ENCODE measurements at regions not wholly inside any gene's neighbourhood (a gene's known extent, or its start where the extent isn't known, plus 50 kb on each side); places are given as distances from the start of the nearest gene placed in this dataset.

DNA sequence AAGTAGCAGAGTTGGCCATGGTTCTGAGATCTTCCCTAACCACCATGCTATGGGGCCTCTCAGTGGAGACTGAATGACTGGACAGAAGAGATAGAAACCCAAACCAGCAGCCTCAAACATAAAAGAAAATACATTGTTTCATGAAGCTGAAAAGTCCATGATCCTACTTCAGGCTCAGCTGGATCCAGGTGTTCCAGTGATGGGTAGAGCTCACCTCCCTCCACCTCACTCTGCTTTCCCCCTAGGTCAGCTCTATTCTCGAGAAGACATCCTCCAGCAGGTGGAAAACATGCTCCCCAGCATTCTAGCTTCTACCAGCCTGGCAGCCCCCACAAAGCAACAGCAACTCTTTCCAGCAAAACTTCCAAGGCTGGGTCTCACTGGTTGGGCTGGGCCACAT, 132.1 kb downstream of the OAT start:
- 50 to 56% methylated on average over 1 of the region's 1 CpG for WGBS, 2 donors
- H3K27me3 ChIP-seq, result peaks cover 0 to 18% (median 0%) of the 10 kb centered on the region in 7 donors
- no peaks in the 10 kb centered on the region for H3K36me3 ChIP-seq
- no peak for DNase-seq
- H3K9me3 ChIP-seq, result no peaks in the 10 kb centered on the region
- H3K27ac ChIP-seq, result no peak overlapping the region
- no peak overlapping the region for H3K4me3 ChIP-seq
- TF ChIP-seq, protein P1, sequence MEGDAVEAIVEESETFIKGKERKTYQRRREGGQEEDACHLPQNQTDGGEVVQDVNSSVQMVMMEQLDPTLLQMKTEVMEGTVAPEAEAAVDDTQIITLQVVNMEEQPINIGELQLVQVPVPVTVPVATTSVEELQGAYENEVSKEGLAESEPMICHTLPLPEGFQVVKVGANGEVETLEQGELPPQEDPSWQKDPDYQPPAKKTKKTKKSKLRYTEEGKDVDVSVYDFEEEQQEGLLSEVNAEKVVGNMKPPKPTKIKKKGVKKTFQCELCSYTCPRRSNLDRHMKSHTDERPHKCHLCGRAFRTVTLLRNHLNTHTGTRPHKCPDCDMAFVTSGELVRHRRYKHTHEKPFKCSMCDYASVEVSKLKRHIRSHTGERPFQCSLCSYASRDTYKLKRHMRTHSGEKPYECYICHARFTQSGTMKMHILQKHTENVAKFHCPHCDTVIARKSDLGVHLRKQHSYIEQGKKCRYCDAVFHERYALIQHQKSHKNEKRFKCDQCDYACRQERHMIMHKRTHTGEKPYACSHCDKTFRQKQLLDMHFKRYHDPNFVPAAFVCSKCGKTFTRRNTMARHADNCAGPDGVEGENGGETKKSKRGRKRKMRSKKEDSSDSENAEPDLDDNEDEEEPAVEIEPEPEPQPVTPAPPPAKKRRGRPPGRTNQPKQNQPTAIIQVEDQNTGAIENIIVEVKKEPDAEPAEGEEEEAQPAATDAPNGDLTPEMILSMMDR (IDR thresholded peaks at IDR 0.05), result no peak
- intact Hi-C loops (cut with DNase I), result no loop called here
- peaks cover 0 to 47% (median 0%) of the 10 kb centered on the region in 9 donors for H3K4me1 ChIP-seq
- no peak for ATAC-seq

DNA sequence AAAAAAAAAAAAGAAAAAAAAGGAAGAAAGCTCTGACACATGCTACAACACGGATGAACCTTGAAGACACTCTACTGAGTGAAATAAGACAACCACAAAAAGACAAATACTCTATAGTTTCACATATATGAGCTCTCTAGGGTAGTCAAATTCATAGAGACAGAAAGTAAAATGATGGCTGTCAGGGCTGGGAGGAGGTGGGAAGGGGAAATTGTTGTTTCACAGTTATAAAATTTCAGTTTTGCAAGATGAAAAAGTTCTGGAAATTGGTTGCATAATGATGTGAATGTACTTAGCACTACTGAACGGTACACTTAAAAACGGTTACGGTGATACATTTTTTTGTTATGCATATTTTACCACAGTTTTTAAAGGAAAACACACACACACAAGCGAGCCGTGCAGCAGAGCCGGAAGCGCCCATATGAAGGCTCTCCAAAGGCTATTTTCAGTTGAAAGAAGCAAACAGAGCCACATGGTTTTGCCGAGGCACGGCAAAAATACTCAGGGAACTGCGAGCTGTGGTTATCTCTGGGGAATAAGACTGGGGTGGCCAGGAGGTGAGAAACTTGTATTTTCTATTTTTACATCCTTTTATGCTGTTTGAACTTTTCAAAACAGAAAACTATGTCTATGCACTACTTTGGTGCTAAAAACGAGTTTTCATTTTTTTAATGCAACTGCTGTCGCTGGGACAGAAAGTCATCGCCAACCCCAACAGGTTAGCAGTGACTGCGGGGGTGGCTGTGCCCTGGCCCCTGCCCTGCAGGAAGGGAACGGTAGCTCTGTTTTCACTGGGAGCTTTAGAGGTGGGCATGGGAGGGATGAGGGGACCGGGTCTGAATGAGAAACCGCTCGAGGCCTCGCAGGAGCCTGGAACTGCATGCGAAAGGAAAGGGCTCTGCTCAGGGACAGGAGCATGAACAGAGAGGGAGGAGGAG, 132.9 kb downstream of the OAT start:
- Histone ChIP-seq H3K4me1 (peaks cover 0 to 40% (median 0%) of the 10 kb centered on the region in 9 donors), H3K36me3 (no peaks in the 10 kb centered on the region), H3K27ac (peak overlapping the region in 1 of 10 donors; percentile 41), H3K9me3 (no peaks in the 10 kb centered on the region), H3K4me3 (no peak overlapping the region), H3K27me3 (peaks cover 0 to 18% (median 0%) of the 10 kb centered on the region in 7 donors)
- TF ChIP-seq, protein P1 (IDR thresholded peaks at IDR 0.05), result no peak
- ATAC-seq (no peak), DNase-seq (no peak)
- intact Hi-C loops (cut with DNase I), result no loop called here
- 70 to 73% methylated on average over 21 of the region's 21 CpGs for WGBS, 2 donors

DNA sequence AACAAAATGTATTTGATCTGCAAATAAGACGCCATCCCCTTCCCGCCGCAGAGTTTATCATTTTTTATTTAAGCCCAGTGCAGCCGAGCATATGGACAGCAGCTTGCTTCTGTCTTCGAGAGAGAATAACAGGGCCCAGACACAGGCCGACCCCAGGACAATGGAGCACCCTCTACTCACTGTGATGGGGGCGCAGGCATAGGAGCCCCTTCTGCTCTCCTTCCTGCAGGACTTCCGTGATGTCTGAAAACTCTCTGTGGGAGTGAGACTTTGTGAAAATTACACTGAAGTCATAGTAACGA, 134.8 kb downstream of the OAT start:
- DNase-seq (no peak), ATAC-seq (no peak)
- TF ChIP-seq, protein P1 (IDR thresholded peaks at IDR 0.05), result no peak
- Histone ChIP-seq H3K4me1 (peaks cover 0 to 32% (median 0%) of the 10 kb centered on the region in 9 donors), H3K36me3 (no peaks in the 10 kb centered on the region), H3K4me3 (no peak overlapping the region), H3K27ac (no peak overlapping the region), H3K27me3 (peaks cover 0 to 18% (median 0%) of the 10 kb centered on the region in 7 donors), H3K9me3 (peaks cover 0 to 6% (median 0%) of the 10 kb centered on the region in 11 donors)
- 77 to 81% methylated on average over 9 of the region's 9 CpGs for WGBS, 2 donors
- intact Hi-C loops (cut with DNase I), result no loop called here

DNA sequence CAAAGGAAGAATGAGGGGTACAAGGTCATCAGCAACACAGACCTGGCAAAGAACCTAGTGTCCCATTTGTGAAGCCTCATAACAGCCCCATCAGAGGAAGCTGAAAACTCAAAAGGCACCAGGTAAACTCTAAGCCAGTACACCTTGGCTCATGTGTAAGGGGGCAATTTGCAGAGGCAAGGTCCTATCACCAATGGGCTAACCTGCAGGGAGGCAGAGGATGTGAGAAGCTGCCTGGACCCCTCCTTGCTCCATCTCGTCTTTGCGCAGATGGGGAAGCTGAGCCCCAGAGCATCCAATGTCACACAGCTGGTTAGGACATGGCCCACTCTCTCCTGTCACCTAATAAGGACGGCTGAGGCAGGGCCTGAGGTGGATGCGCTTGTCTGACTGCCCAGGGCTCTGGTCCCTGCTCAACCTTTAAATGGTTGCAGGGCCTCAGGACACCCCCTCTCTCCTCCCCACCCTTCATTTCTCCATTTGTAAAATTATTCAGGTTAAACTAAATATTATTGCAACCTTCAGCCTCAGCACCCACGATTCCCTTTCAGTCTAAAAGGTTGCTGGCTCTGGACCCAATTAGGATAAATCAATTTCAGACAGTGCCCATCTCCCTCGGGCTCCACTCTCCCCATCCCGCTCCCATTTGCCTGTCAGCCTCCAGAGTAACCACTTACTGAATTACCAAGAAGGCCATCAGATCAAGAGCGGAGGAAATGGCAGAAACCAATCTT, 135.3 kb downstream of the OAT start:
- Histone ChIP-seq H3K4me3 (no peak overlapping the region), H3K9me3 (peaks cover 0 to 11% (median 0%) of the 10 kb centered on the region in 11 donors), H3K27ac (no peak overlapping the region), H3K36me3 (no peaks in the 10 kb centered on the region), H3K4me1 (peaks cover 0 to 31% (median 0%) of the 10 kb centered on the region in 9 donors), H3K27me3 (peaks cover 0 to 18% (median 0%) of the 10 kb centered on the region in 7 donors)
- DNase-seq (no peak), ATAC-seq (no peak)
- intact Hi-C loops (cut with DNase I), result no loop called here
- 83 to 93% methylated on average over 8 of the region's 8 CpGs for WGBS, 2 donors
- TF ChIP-seq, protein P1 (IDR thresholded peaks at IDR 0.05), result no peak

Measured in heart right ventricle (tissue), 16 donors.